RKO (cell line): ENCODE measurements at regions not wholly inside any gene's neighbourhood (a gene's known extent, or its start where the extent isn't known, plus 50 kb on each side); places are given as distances from the start of the nearest gene placed in this dataset.
"Not testable (repeated sequence)": the region's sequence is repeated elsewhere in the genome, so short reads cannot be mapped to it uniquely, and the experiment has no call there.

Source experiments
- DNase-seq: peaks from one replicate; pipeline ENCODE4 v3.0.0-alpha.2; 2016; ENCODE audit warnings: low spot score

DNA sequence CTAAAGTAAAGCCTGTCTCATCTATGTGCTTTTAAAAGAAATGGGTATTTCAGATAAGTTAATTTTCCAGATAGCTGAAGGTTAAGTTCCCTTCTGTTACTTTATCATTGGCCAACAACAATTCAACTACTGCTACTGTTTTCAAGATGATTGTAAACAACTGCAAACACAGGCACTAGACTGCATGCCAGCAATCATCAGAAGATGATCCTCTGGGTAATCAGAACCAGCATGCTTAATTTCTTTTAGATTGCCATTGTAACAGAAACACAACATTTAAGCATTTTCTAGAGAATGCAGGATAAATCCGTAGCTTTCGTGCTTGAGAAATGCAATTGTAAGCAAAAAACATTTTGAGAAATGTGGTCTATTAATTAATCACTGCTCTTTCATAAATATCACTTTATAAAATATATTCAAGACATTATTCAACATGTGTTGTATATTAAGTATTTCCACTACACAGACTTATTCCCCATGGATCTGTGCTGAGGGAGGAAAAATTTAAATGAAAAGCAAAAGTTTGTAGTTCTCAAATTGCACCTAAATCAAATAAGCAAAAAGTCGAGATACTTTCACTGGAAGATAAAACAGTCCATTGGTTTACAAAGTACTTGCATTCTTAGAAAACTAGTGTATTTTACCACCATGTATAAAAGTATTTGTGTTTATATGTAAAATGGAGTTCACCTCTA lies 133.7 kb downstream of the ATL2 start:
- DNase-seq, result no peak

GRCh38 chr2:38239452-38239851 lies 137.6 kb downstream of the ATL2 start:
- DNase-seq, result no peak

GRCh38 chr2:38238705-38239104 lies 138.4 kb downstream of the ATL2 start:
- not testable (repeated sequence) for DNase-seq

DNA sequence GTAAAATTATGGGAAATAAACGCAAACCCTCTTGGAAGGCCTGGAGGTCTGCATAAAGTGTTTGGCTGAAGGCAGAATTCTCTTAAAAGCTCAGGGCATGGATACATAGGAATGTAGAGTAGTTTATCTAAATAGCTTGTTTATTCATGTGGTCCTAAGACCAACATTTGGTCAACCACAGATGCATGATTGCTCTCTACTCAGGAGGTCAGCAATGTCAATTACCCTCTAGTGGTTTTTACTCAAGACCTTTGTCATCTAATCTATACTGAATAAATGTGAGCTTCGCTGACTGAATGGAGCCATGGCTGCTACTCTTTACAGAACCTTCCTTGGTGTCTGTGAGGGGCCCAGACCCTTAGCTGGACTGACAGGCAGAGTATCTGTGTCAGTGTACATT lies 139.8 kb downstream of the ATL2 start:
- DNase-seq, result no peak

DNA sequence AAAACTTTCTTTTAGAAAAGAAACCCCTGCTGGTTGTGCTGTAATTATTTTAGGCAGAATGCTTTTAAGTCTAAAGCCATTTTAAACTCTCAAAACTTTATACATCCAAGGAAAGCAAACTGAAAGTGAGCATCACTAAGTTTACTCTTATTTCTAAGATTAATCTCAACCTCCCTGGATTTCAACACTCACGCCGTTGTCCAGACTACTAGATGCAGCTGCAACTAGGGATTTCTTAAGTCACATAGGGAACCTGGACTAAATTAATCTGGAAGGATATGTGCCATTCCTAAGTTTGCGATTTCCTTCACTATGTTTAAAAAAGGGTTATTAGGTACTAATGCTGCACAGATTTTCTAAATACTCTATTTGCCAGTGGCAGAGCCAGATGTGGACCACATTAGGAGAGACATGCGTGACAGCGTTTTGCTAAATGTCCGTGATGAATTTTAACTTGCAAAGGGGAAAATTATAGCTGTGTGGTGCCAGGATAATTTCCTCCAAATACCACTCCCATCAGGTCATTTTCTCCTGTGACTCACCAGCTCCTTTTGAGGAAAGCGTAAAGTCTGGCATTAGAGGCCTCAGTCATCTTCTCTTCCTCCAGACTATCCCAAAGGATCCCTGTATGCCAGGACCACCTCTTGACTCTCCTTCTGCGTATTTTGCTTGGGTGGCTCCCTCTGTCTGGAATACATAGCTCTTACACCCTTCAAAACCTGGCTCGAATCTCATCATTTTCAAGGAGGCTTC lies 143.7 kb downstream of the ATL2 start:
- DNase-seq, result peak; percentile 14

DNA sequence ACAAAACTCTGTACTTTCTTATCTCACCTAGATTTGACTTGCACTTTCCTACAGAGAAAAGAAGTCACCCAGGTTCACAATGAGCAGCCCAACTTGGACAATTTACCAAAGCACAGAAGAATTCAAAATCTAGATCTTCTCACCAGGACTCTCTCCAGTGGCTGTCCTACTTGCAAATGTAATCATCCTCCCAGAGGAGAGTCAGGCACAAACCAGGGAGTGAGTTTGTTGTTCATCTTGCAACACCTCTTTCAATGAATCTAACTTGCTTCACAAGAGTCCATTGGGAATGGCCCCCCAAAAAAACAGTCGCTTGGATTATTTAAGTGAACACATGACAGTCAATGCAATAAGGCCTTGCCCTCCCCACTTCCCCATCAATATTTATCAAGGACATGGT lies 144.6 kb downstream of the ATL2 start:
- no peak for DNase-seq

GRCh38 chr2:38230756-38231155 lies 146.3 kb downstream of the ATL2 start:
- no peak for DNase-seq

GRCh38 chr2:38228753-38229152 lies 148.3 kb downstream of the ATL2 start:
- no peak for DNase-seq

- no peak for DNase-seq
These were observed 149.0 kb upstream of the CYP1B1 start for GRCh38 chr2:38224821-38225437.

- no peak for DNase-seq
These were observed 148.2 kb upstream of the CYP1B1 start for GRCh38 chr2:38224181-38224580.

- DNase-seq, result no peak
These were observed 147.3 kb upstream of the CYP1B1 start for GRCh38 chr2:38223256-38223655.

DNA sequence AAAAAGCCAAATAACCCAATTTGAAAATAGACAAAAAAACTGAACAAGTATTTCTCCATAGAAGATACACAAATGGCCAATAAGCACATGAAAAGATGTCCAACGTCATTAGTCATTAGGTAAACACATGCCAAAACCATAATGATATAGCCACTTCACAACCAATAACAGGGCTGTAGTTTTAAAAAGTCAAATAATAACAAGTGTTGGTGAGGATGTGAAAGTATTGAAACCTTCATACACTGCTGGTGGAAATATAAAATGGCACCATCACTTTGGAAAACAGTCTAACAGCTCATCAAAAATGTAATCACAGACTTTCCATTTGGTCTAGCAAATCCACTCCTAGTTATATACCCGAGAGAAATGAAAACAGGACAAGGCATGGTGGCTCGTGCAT lies 144.2 kb upstream of the CYP1B1 start:
- DNase-seq, result no peak

GRCh38 chr2:38218995-38219394 lies 143.0 kb upstream of the CYP1B1 start:
- no peak for DNase-seq

- no peak for DNase-seq
These were observed 142.6 kb upstream of the CYP1B1 start for GRCh38 chr2:38218591-38218991.

DNA sequence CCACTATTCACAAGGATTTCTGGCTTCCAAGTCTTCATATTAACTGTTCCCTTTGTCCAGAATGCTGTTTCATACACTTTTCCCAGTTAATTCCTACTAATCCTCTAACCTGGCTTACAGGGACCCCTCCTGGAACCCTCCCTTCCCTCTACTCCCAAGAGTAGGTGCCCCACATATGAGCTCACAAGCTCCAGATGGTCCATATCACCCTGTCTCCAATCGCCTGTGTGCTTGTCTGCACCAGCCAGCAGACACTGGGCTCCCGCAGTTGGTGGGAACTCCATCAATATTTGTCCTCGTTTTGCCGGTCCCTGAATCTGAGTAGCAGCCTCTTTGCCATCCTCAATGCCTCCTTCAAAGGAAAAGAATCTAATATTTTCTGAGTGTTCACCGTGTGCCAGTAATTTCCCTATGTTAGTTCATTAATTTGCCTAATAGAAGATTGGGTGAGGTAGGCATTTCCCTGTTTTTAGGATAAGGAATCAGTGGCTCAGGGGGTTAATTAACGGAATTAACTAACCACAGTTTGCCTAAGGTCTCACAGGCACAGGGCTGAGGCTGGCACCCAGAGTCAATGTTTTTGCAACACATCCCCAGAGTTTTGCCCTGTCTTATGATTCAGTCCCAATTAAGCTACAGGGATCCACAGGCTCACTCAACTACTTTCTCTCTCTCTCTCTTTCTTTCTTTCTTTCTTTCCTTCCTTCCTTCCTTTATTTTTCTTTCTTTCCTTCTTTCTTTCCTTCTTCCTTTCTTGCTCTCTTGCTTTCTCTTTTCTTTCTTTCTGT lies 141.6 kb upstream of the CYP1B1 start:
- DNase-seq, result no peak

DNA sequence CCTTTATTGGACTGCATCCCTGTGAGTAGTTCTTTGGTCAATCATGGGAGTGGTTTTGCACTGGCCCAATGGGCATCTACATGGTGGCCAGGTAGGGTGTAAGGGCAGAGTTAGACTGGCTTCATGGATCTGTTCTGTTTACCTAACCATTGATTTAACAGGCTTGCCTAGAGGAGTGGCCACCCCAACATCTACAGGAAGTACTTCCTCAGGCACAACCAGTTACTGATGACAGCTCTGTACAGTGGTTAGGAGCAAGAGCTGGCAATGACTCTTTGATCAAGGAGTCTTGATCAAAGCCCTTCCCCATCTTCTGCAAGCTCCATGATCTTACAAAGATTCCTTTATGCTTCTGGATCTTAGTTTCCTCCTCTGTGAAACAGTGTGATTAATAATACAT lies 140.9 kb upstream of the CYP1B1 start:
- DNase-seq, result no peak

DNA sequence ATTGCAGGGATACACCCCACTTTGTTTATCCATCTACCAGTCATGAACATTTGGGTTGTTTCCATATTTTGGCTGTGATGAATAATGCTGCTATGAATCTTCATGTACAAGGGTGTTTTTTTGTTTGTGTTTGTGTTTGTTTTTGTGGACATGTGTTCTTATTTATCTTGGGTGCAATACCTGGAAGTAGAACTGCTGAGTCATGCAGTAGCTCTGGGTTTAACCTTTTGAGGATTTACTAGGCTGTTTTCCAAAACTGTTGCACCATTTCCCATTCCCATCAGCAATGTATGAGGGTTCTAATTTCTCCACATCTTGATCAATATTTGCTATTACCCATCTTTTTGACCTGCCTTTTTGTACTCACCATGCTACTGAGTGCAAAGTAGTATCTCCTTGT lies 140.0 kb upstream of the CYP1B1 start:
- DNase-seq, result no peak

GRCh38 chr2:38215522-38215921 lies 139.6 kb upstream of the CYP1B1 start:
- DNase-seq, result no peak

GRCh38 chr2:38214209-38214717 lies 138.3 kb upstream of the CYP1B1 start:
- DNase-seq, result no peak

GRCh38 chr2:38213619-38214167 lies 137.7 kb upstream of the CYP1B1 start:
- DNase-seq, result no peak

DNA sequence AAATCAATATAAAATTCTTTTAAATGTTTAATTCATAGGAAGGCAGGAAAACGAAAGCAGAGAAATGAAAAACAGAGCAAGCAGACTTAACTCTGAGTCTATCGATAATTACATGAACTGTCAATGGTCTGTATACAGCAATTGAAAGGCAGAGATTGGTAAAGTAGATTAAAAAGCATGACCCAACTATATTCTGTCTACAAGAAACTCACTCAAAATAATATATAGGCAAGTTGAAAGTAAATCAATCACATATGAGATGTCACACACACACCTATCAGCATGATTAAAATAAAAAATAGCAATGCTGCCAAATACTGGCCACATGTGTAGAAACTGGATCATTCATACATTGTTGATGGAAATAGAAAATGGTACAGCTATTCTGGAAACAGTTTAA lies 136.4 kb upstream of the CYP1B1 start:
- DNase-seq, result no peak

- no peak for DNase-seq
These were observed 131.2 kb upstream of the CYP1B1 start for GRCh38 chr2:38207168-38207567.
